SK-N-SH treated with all-trans-retinoic acid at 6 μM for 48 hours (cell line): ENCODE measurements at regions not wholly inside any gene's neighbourhood (a gene's known extent, or its start where the extent isn't known, plus 50 kb on each side); places are given as distances from the start of the nearest gene placed in this dataset.
"Not testable (repeated sequence)": the region's sequence is repeated elsewhere in the genome, so short reads cannot be mapped to it uniquely, and the experiment has no call there.

Experiments
- ATAC-seq: fragments of 200-7000 bp; cut with Tn5 transposase; 3 replicates; pipeline ENCODE4 v1.9.1; 2020; ENCODE audit warnings: mild to moderate bottlenecking, moderate library complexity
- BACH2 ChIP-seq: fragments of 250-450 bp; sonication (Bioruptor Pico); IDR thresholded peaks from 2 replicates; pipeline ENCODE4 v1.9.0; 2021; ENCODE audit warnings: mild to moderate bottlenecking, borderline replicate concordance
- CREB5 ChIP-seq: fragments of 250-450 bp; sonication (Bioruptor Pico); IDR thresholded peaks from 2 replicates; pipeline ENCODE4 v1.5.1; 2020; ENCODE audit warnings: low read depth, mild to moderate bottlenecking, moderate library complexity
- CSDC2 ChIP-seq: fragments of 250-450 bp; sonication (Bioruptor Pico); IDR thresholded peaks from 2 replicates; pipeline ENCODE4 v1.5.0; 2020; ENCODE audit warnings: mild to moderate bottlenecking, moderate library complexity
- CSRNP3 ChIP-seq: fragments of 250-450 bp; sonication (Bioruptor Pico); IDR thresholded peaks from 2 replicates; pipeline ENCODE4 v1.5.1; 2021; ENCODE audit warnings: mild to moderate bottlenecking, moderate library complexity
- ESRRG ChIP-seq: fragments of 250-450 bp; sonication (Bioruptor Pico); IDR thresholded peaks from 2 replicates; pipeline ENCODE4 v1.6.1; 2021; ENCODE audit warnings: mild to moderate bottlenecking
- GLIS3 ChIP-seq: fragments of 250-450 bp; sonication (Bioruptor Pico); IDR thresholded peaks from 2 replicates; pipeline ENCODE4 v1.5.0; 2020; ENCODE audit warnings: mild to moderate bottlenecking, moderate library complexity
- OSR1 ChIP-seq: fragments of 250-450 bp; sonication (Bioruptor Pico); IDR thresholded peaks from 2 replicates; pipeline ENCODE4 v1.8.0; 2022; ENCODE audit warnings: moderate library complexity, mild to moderate bottlenecking, inconsistent platforms
- PATZ1 ChIP-seq: fragments of 250-450 bp; sonication (Bioruptor Pico); IDR thresholded peaks from 2 replicates; pipeline ENCODE4 v1.8.0; 2020; ENCODE audit warnings: mild to moderate bottlenecking, moderate library complexity, borderline replicate concordance
- POU6F1 ChIP-seq: fragments of 250-450 bp; sonication (Bioruptor Pico); IDR thresholded peaks from 2 replicates; pipeline ENCODE4 v1.8.0; 2021; ENCODE audit warnings: low read depth, mild to moderate bottlenecking, moderate library complexity, borderline replicate concordance
- RARB ChIP-seq: fragments of 250-450 bp; sonication (Bioruptor Pico); IDR thresholded peaks from 2 replicates; pipeline ENCODE4 v1.8.0; 2021; ENCODE audit warnings: mild to moderate bottlenecking, moderate library complexity
- TCF4 ChIP-seq: fragments of 250-450 bp; sonication (Bioruptor Pico); IDR thresholded peaks from 2 replicates; pipeline ENCODE4 v1.8.0; 2021; ENCODE audit warnings: mild to moderate bottlenecking, moderate library complexity, borderline replicate concordance
- TOX ChIP-seq: fragments of 250-450 bp; sonication (Bioruptor Pico); IDR thresholded peaks from 2 replicates; pipeline ENCODE4 v1.8.0; 2021; ENCODE audit warnings: mild to moderate bottlenecking, moderate library complexity, borderline replicate concordance
- TSHZ2 ChIP-seq: fragments of 250-450 bp; sonication (Bioruptor Pico); IDR thresholded peaks from 2 replicates; pipeline ENCODE4 v1.5.0; 2020; ENCODE audit warnings: mild to moderate bottlenecking, moderate library complexity
- ZC3H10 ChIP-seq: fragments of 250-450 bp; sonication (Bioruptor Pico); IDR thresholded peaks from 2 replicates; pipeline ENCODE4 v1.5.1; 2021; ENCODE audit warnings: mild to moderate bottlenecking, moderate library complexity
- ZFP3 ChIP-seq: fragments of 250-450 bp; sonication (Bioruptor Pico); IDR thresholded peaks from 2 replicates; pipeline ENCODE4 v1.5.0; 2020; ENCODE audit warnings: mild to moderate bottlenecking, moderate library complexity
- ZFP30 ChIP-seq: fragments of 450-650 bp; formaldehyde crosslinking; IDR thresholded peaks from 2 replicates; pipeline ENCODE4 v1.5.0; 2022; ENCODE audit warnings: mild to moderate bottlenecking, moderate library complexity
- ZNF565 ChIP-seq: fragments of 450-650 bp; formaldehyde crosslinking; conservative IDR thresholded peaks from 2 replicates; pipeline ENCODE4 v1.5.0; 2020; ENCODE audit warnings: low read depth, mild to moderate bottlenecking, moderate library complexity
- ZNF70 ChIP-seq: fragments of 450-650 bp; formaldehyde crosslinking; IDR thresholded peaks from 2 replicates; pipeline ENCODE4 v1.5.0; 2020; ENCODE audit warnings: mild to moderate bottlenecking, moderate library complexity
- ZNF8 ChIP-seq: fragments of 450-650 bp; formaldehyde crosslinking; IDR thresholded peaks from 2 replicates; pipeline ENCODE4 v1.5.0; 2020; ENCODE audit warnings: mild to moderate bottlenecking, moderate library complexity

GRCh38 chr15:66634540-66634939 is 67.5 kb upstream of the SMAD6 start:
- no peak for TF ChIP-seq OSR1 (CRISPR knock-in tag)
- no peak for ATAC-seq

- TF ChIP-seq CSRNP3 (CRISPR knock-in tag), result no peak
- TF ChIP-seq GLIS3 (CRISPR knock-in tag), result no peak
- TF ChIP-seq TOX, result no peak
- ATAC-seq, result no peak
Measured at GRCh38 chr15:66635006-66635405, 67.0 kb upstream of the SMAD6 start.

- ATAC-seq, result no peak
- no peak for TF ChIP-seq TOX
Measured at GRCh38 chr15:66635817-66636216, 66.2 kb upstream of the SMAD6 start.

GRCh38 chr15:66637044-66637443 is 65.0 kb upstream of the SMAD6 start:
- ATAC-seq, result not testable (repeated sequence)

- ATAC-seq, result no peak
- TF ChIP-seq ESRRG (CRISPR knock-in tag), result no peak
- TF ChIP-seq ZFP30, result no peak
Measured at GRCh38 chr15:66638377-66638776, 63.7 kb upstream of the SMAD6 start.

- no peak for TF ChIP-seq ZNF565
- no peak for TF ChIP-seq TSHZ2
- no peak for TF ChIP-seq BACH2 (CRISPR knock-in tag)
- TF ChIP-seq RARB (CRISPR knock-in tag), result no peak
- no peak for TF ChIP-seq ZC3H10 (CRISPR knock-in tag)
- TF ChIP-seq ZFP3 (CRISPR knock-in tag), result no peak
- no peak for TF ChIP-seq TCF4 (CRISPR knock-in tag)
- no peak for TF ChIP-seq ZNF70
- no peak for TF ChIP-seq CREB5 (CRISPR knock-in tag)
- TF ChIP-seq POU6F1 (CRISPR knock-in tag), result no peak
- TF ChIP-seq CSDC2 (CRISPR knock-in tag), result no peak
- TF ChIP-seq PATZ1 (CRISPR knock-in tag), result no peak
- TF ChIP-seq CSRNP3 (CRISPR knock-in tag), result no peak
- no peak for TF ChIP-seq ESRRG (CRISPR knock-in tag)
- TF ChIP-seq ZNF8 (CRISPR knock-in tag), result no peak
- TF ChIP-seq ZFP30, result no peak
- TF ChIP-seq, all 23 proteins: peak for 0
- ATAC-seq, result no peak
Measured at GRCh38 chr15:66641485-66642315, 60.3 kb upstream of the SMAD6 start.
